ENCODE measurements at regions not wholly inside any gene's neighbourhood (a gene's known extent, or its start where the extent isn't known, plus 50 kb on each side); places are given as distances from the start of the nearest gene placed in this dataset.
"Not testable (repeated sequence)": the region's sequence is repeated elsewhere in the genome, so short reads cannot be mapped to it uniquely, and the experiment has no call there.

GRCh38 chr5:82596451-82596850 lies 318.3 kb upstream of the RPS23 start:
- no peak for DNase-seq

GRCh38 chr5:82595113-82595512 lies 317.0 kb upstream of the RPS23 start:
- DNase-seq = no peak

GRCh38 chr5:82594097-82594496 lies 315.9 kb upstream of the RPS23 start:
- no peak for DNase-seq

GRCh38 chr5:82593481-82593880 lies 315.3 kb upstream of the RPS23 start:
- DNase-seq = no peak

GRCh38 chr5:82591021-82591515 lies 312.9 kb upstream of the RPS23 start:
- no peak for DNase-seq

- DNase-seq = no peak
Measured at GRCh38 chr5:82590112-82590511, 312.0 kb upstream of the RPS23 start.

- DNase-seq = no peak
Measured at GRCh38 chr5:82586661-82587310, 308.6 kb upstream of the RPS23 start.

GRCh38 chr5:82586181-82586580 lies 308.0 kb upstream of the RPS23 start:
- no peak for DNase-seq

- DNase-seq = no peak
Measured at GRCh38 chr5:82584631-82585030, 306.5 kb upstream of the RPS23 start.

GRCh38 chr5:82583331-82583730 lies 305.2 kb upstream of the RPS23 start:
- not testable (repeated sequence) for DNase-seq

- DNase-seq = no peak
Measured at GRCh38 chr5:82564963-82565362, 286.8 kb upstream of the RPS23 start.

- DNase-seq = no peak
Measured at GRCh38 chr5:82563745-82564144, 285.6 kb upstream of the RPS23 start.

GRCh38 chr5:82562696-82563240 lies 284.6 kb upstream of the RPS23 start:
- DNase-seq = no peak

- no peak for DNase-seq
Measured at GRCh38 chr5:82561797-82562196, 283.6 kb upstream of the RPS23 start.

GRCh38 chr5:82560969-82561368 lies 282.8 kb upstream of the RPS23 start:
- no peak for DNase-seq

GRCh38 chr5:82560561-82560960 lies 282.4 kb upstream of the RPS23 start:
- DNase-seq = no peak

GRCh38 chr5:82551840-82552385 lies 273.8 kb upstream of the RPS23 start:
- DNase-seq = no peak

- no peak for DNase-seq
Measured at GRCh38 chr5:82551192-82551591, 273.0 kb upstream of the RPS23 start.

GRCh38 chr5:82549263-82549662 lies 271.1 kb upstream of the RPS23 start:
- no peak for DNase-seq

GRCh38 chr5:82544004-82544403 lies 265.9 kb upstream of the RPS23 start:
- no peak for DNase-seq

- no peak for DNase-seq
Measured at GRCh38 chr5:82540301-82540700, 262.1 kb upstream of the RPS23 start.

GRCh38 chr5:82538339-82539034 lies 260.3 kb upstream of the RPS23 start:
- DNase-seq = no peak

- DNase-seq = no peak
Measured at GRCh38 chr5:82537687-82538306, 259.6 kb upstream of the RPS23 start.

- DNase-seq = no peak
Measured at GRCh38 chr5:82534986-82535385, 256.8 kb upstream of the RPS23 start.

All from stimulated activated CD4-positive, alpha-beta T cell treated with anti-CD3 and anti-CD28 coated beads, Interleukin-4, amount 100 ng/mL, for 1 hour (primary cell).